CD4-positive, alpha-beta memory T cell (primary cell): ENCODE measurements at regions not wholly inside any gene's neighbourhood (a gene's known extent, or its start where the extent isn't known, plus 50 kb on each side); places are given as distances from the start of the nearest gene placed in this dataset.

ENCODE experiments used
- CTCF ChIA-PET: fragments of 350-600 bp; sonication (Branson Sonifier 250); formaldehyde crosslinking; loops from one replicate; lab custom pipeline; 2021; ENCODE audit warnings: inconsistent platforms; ENCODE audit not compliant: partially characterized antibody; lab: Charles Lee
- POLR2A ChIA-PET: fragments of 350-600 bp; sonication (Branson Sonifier 250); formaldehyde crosslinking; loops from one replicate; lab custom pipeline; 2021; ENCODE audit not compliant: partially characterized antibody; lab: Charles Lee
- DNase-seq, 5 donors: peaks; one replicate each; pipeline versions ENCODE4 v3.0.0 to v3.0.0-alpha.2; 2020 to 2022; ENCODE audit warnings: mixed read lengths in 1 of 5
- H3K27ac ChIP-seq: one replicate; pipeline ENCODE4 v1.7.0; 2013; ENCODE audit warnings: low read depth, low read length
- H3K27me3 ChIP-seq: 2 replicates; pipeline ENCODE4 v1.7.0; 2013; ENCODE audit warnings: mild to moderate bottlenecking, low read length, moderate library complexity; ENCODE audit not compliant: insufficient read depth
- H3K36me3 ChIP-seq: 2 replicates; pipeline ENCODE4 v1.7.0; 2013; ENCODE audit warnings: mild to moderate bottlenecking, low read length, moderate library complexity; ENCODE audit not compliant: insufficient read depth
- H3K4me1 ChIP-seq: 2 replicates; pipeline ENCODE4 v1.7.0; 2013; ENCODE audit warnings: mild to moderate bottlenecking, low read length, moderate library complexity; ENCODE audit not compliant: insufficient read depth
- H3K4me3 ChIP-seq, 2 donors: one replicate each; pipeline ENCODE4 v1.7.0; 2013; ENCODE audit warnings: low read length in 2 of 2, mild to moderate bottlenecking in 1 of 2
- H3K9me3 ChIP-seq, 2 donors: one replicate each; pipeline ENCODE4 v1.7.0; 2013; ENCODE audit warnings: low read length in 2 of 2, control low read depth in 1 of 2; ENCODE audit not compliant: control insufficient read depth in 1 of 2
- H3K27ac Mint-ChIP-seq, 7 donors: one replicate each; pipeline ENCODE4 v1.8.0; 2020 to 2021; ENCODE audit warnings: mixed read lengths in 7 of 7, mild to moderate bottlenecking in 6 of 7, inconsistent platforms in 3 of 7, moderate library complexity in 3 of 7
- H3K27me3 Mint-ChIP-seq, 2 donors: one replicate each; pipeline ENCODE4 v1.8.0; 2020 to 2021; ENCODE audit warnings: mixed read lengths in 2 of 2
- H3K36me3 Mint-ChIP-seq, 2 donors: one replicate each; pipeline ENCODE4 v1.8.0; 2020 to 2021; ENCODE audit warnings: mixed read lengths in 2 of 2, inconsistent platforms in 1 of 2, mild to moderate bottlenecking in 1 of 2
- H3K4me1 Mint-ChIP-seq, 4 donors: one replicate each; pipeline ENCODE4 v1.8.0; 2020 to 2021; ENCODE audit warnings: mixed read lengths in 4 of 4, mild to moderate bottlenecking in 1 of 4
- H3K4me3 Mint-ChIP-seq, 8 donors: one replicate each; pipeline ENCODE4 v1.8.0; 2020 to 2021; ENCODE audit warnings: mixed read lengths in 8 of 8, mild to moderate bottlenecking in 7 of 8, moderate library complexity in 6 of 8, inconsistent platforms in 3 of 8
- H3K9me3 Mint-ChIP-seq, 8 donors: one replicate each; pipeline ENCODE4 v1.8.0; 2020 to 2021; ENCODE audit warnings: mixed read lengths in 8 of 8, mild to moderate bottlenecking in 5 of 8, inconsistent platforms in 3 of 8, moderate library complexity in 1 of 8
- intact Hi-C: fragments of 100-400 bp; cut with micrococcal nuclease; formaldehyde crosslinking; loops from one replicate; pipeline ENCODE4 v1.15.1; 2023

DNA sequence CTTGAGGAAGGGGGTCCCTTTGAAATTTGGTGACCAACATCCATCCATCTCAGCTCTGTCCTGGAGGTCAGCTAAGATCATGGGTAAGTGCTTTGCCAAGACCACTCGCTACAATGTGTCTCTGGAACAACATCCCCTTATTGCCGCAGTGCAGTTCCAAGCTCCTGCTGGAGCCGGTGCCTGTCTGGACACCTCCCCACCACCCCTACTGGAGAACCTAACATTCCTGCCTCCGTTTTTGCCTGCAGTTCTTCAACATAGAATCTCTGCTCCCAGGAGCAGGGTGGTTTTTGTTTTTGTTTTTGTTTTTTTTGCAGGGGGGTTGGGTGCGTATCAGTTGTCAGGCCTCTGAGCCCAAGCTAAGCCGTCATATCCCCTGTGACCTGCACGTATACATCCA, 51.2 kb upstream of the FXYD4 start:
- Mint-ChIP-seq H3K4me3 (no peak overlapping the region), H3K27me3 (no peaks in the 10 kb centered on the region), H3K9me3 (no peaks in the 10 kb centered on the region), H3K36me3 (no peaks in the 10 kb centered on the region), H3K27ac (peak overlapping the region in 1 of 7 donors; percentile 48), H3K4me1 (peaks cover 10 to 40% (median 21%) of the 10 kb centered on the region in 4 donors)
- Histone ChIP-seq H3K9me3 (no peaks in the 10 kb centered on the region), H3K4me1 (peaks cover 16% of the 10 kb centered on the region), H3K36me3 (no peaks in the 10 kb centered on the region), H3K27ac (no peak overlapping the region), H3K27me3 (no peaks in the 10 kb centered on the region), H3K4me3 (no peak overlapping the region)
- ChIA-PET CTCF (interaction anchor here (1.0 to 2.6 kb wide), 3 partner anchors 14 to 54 kb away, joined by 3 to 7 read pairs (median 4); no protein-coding TSS in a partner anchor), POLR2A (no interaction called here)
- intact Hi-C loops: no loop called here
- DNase-seq: no peak

DNA sequence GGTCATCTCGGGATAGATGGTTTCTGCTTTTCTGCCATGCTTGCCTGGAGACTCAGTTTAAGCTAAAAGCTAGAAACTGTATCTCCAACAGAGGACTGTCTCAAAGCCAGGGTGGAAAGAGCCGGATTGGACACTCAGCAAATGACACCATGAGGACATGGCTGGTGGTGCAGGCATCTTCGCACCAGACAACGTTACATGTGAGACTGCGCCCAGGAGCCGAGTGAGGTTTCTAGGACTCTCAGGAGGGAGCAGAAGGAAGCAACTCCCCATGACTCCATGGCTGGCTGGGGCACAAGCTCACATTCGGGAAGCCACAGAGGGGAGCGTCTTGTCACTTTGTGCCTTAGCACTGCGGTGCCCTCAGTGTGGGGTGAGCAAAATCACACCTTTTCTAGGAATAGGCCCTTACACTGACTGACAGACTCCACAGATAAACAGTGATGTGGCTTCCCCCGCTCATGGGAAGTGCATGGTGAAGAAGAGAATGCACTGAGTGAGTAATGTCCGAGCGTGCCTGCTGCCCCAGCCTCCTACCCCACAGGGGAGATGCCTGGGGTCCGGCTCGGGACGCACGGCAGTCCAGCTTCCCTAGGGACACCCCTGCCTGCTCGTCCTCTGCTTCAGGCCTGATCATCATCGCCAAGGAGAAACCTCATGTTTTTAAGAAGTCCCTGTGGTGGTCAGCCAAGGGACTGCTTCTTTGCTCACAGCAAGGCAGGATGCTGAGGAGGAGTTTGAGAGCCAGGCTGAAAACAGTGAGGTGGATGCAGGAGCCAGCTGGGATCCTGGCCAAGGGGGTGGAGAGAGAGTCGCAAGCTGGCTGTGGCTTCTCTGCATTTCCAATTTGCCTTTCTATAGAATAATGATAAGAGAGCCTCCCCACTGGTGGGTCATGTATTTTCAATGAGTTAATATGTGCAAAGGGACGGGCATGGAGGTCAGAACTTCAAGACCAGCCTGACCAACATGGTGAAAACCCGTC, 52.2 kb upstream of the FXYD4 start:
- intact Hi-C loops: no loop called here
- H3K4me1 Mint-ChIP-seq: peaks cover 10 to 40% (median 20%) of the 10 kb centered on the region in 4 donors
- Histone ChIP-seq H3K9me3 (no peaks in the 10 kb centered on the region), H3K27me3 (no peaks in the 10 kb centered on the region), H3K4me3 (no peak overlapping the region), H3K27ac (no peak overlapping the region), H3K4me1 (peaks cover 16% of the 10 kb centered on the region), H3K36me3 (no peaks in the 10 kb centered on the region)
- no peaks in the 10 kb centered on the region for H3K9me3 Mint-ChIP-seq
- ChIA-PET CTCF (interaction anchor here (1.0 to 2.6 kb wide), 6 partner anchors 9 to 53 kb away, joined by 3 to 7 read pairs (median 4); no protein-coding TSS in a partner anchor), POLR2A (interaction anchor here (1.1 kb wide), 1 partner anchor 8 kb away, joined by 3 read pairs; no protein-coding TSS in a partner anchor)
- H3K36me3 Mint-ChIP-seq: no peaks in the 10 kb centered on the region
- no peak overlapping the region for H3K4me3 Mint-ChIP-seq
- no peak for DNase-seq
- H3K27me3 Mint-ChIP-seq: no peaks in the 10 kb centered on the region
- no peak overlapping the region for H3K27ac Mint-ChIP-seq

DNA sequence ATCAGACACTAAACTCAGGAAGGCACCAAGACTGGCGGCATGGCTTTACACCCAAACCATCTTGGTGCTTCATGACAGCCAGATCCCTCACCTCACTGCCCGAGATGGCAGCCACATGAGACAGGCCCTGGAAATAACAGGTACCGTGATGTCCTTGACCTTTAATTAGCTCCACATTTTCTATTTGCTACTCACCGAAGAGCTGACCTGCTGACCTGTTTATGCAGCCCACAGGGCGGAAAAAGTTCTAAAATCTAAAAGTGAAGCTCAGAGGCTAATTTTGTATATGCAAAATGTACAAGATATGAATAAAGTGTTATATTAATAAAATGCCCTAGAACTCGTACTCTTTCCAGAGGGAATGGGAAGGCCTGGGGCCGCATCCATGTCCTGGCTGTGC, 51.6 kb upstream of the RASGEF1A start:
- Mint-ChIP-seq H3K27me3 (no peaks in the 10 kb centered on the region), H3K4me1 (peaks cover 10 to 39% (median 19%) of the 10 kb centered on the region in 4 donors), H3K9me3 (no peaks in the 10 kb centered on the region), H3K36me3 (no peaks in the 10 kb centered on the region), H3K4me3 (no peak overlapping the region), H3K27ac (peak overlapping the region in 1 of 7 donors; percentile 68)
- Histone ChIP-seq H3K4me1 (peaks cover 16% of the 10 kb centered on the region), H3K9me3 (no peaks in the 10 kb centered on the region), H3K27ac (no peak overlapping the region), H3K4me3 (no peak overlapping the region), H3K27me3 (no peaks in the 10 kb centered on the region), H3K36me3 (no peaks in the 10 kb centered on the region)
- CTCF ChIA-PET: interaction anchor here (1.0 to 2.6 kb wide), 4 partner anchors 10 to 30 kb away, joined by 4 to 7 read pairs (median 6); no protein-coding TSS in a partner anchor
- POLR2A ChIA-PET: interaction anchor here (1.1 kb wide), 1 partner anchor 9 kb away, joined by 3 read pairs; no protein-coding TSS in a partner anchor
- DNase-seq: no peak
- intact Hi-C loops: no loop called here

DNA sequence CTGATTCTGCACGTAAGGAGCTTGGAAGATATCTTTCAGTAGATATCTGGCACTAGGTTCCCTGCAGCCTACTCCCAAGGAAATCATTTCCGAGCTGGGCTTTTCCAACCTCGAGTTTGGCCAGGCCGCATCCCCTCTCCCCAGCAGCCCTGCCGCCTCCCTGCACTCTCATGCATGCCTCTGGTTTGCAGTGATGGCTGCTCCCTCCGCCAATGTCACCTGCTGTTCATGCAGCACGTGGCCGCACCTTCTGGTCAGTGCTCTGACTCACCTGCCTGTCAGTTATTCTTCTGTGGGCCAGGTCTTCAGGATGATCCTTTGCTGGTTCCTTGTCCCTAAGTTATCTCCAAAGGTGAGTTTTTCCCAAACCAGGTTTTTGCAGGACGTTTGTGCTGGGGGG, 50.6 kb upstream of the RASGEF1A start:
- no peaks in the 10 kb centered on the region for H3K36me3 Mint-ChIP-seq
- intact Hi-C loops: no loop called here
- no peaks in the 10 kb centered on the region for H3K9me3 ChIP-seq
- H3K27me3 Mint-ChIP-seq: no peaks in the 10 kb centered on the region
- ChIA-PET POLR2A (no interaction called here), CTCF (interaction anchor here (0.8 to 1.4 kb wide), 2 partner anchors 25 to 29 kb away, joined by 3 read pairs; no protein-coding TSS in a partner anchor)
- no peak overlapping the region for H3K4me3 ChIP-seq
- DNase-seq: no peak
- H3K4me1 ChIP-seq: peaks cover 5% of the 10 kb centered on the region
- peak overlapping the region in 3 of 7 donors; percentile 50 to 91 (median 53) for H3K27ac Mint-ChIP-seq
- H3K27me3 ChIP-seq: no peaks in the 10 kb centered on the region
- no peak overlapping the region for H3K27ac ChIP-seq
- H3K36me3 ChIP-seq: no peaks in the 10 kb centered on the region
- H3K9me3 Mint-ChIP-seq: no peaks in the 10 kb centered on the region
- peaks cover 7 to 29% (median 12%) of the 10 kb centered on the region in 4 donors for H3K4me1 Mint-ChIP-seq
- H3K4me3 Mint-ChIP-seq: no peak overlapping the region

DNA sequence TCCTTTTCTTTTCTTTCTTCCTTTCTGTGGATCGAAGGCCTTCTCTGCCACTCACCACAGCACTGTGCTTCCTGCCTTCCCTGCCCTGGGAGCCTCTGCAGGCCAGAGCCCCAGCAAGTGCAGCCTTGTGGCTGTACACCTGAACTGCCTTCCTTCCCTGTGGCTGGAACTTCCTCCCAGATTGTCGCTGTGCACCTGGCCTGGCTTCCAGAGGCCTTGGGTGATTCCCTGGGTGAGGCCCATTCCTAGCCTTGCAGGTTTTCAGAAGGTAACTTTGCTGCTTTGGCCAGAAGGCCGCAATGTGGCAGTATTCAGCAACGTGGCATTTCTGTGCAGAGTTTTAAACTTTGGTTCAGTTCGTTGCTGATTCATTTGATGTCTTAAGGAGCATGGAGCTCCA, 50.1 kb upstream of the RASGEF1A start:
- no peak overlapping the region for H3K4me3 Mint-ChIP-seq
- H3K27ac Mint-ChIP-seq: peak overlapping the region in 1 of 7 donors; percentile 47
- H3K36me3 Mint-ChIP-seq: no peaks in the 10 kb centered on the region

More for the DNA sequence above, 50.1 kb upstream of the RASGEF1A start:
- intact Hi-C loops: no loop called here
- Histone ChIP-seq H3K27me3 (no peaks in the 10 kb centered on the region), H3K4me1 (peaks cover 1% of the 10 kb centered on the region), H3K27ac (no peak overlapping the region), H3K36me3 (no peaks in the 10 kb centered on the region), H3K4me3 (no peak overlapping the region), H3K9me3 (no peaks in the 10 kb centered on the region)
- Mint-ChIP-seq H3K4me1 (peaks cover 4 to 27% (median 10%) of the 10 kb centered on the region in 4 donors), H3K9me3 (no peaks in the 10 kb centered on the region), H3K27me3 (no peaks in the 10 kb centered on the region)
- CTCF ChIA-PET: interaction anchor here (0.8 to 1.4 kb wide), 2 partner anchors 24 to 28 kb away, joined by 3 read pairs; no protein-coding TSS in a partner anchor
- no peak for DNase-seq
- POLR2A ChIA-PET: no interaction called here
